Retinal pigment epithelial cell (primary cell): ENCODE measurements at regions not wholly inside any gene's neighbourhood (a gene's known extent, or its start where the extent isn't known, plus 50 kb on each side); places are given as distances from the start of the nearest gene placed in this dataset.
"Not testable (repeated sequence)": the region's sequence is repeated elsewhere in the genome, so short reads cannot be mapped to it uniquely, and the experiment has no call there.

Experiments
- DNase-seq: peaks from one replicate; pipeline ENCODE4 v3.0.0-alpha.2; 2010; ENCODE audit warnings: low read depth
- H3K4me3 ChIP-seq: 2 replicates; pipeline ENCODE4 v1.5.1; 2011; ENCODE audit warnings: mild to moderate bottlenecking, low read length, control low read depth, moderate library complexity
- TF ChIP-seq, protein P1 (sequence below): conservative IDR thresholded peaks from 2 replicates; pipeline ENCODE4 v1.5.1; 2011; ENCODE audit warnings: low read depth, low read length, control low read depth, inconsistent platforms

DNA sequence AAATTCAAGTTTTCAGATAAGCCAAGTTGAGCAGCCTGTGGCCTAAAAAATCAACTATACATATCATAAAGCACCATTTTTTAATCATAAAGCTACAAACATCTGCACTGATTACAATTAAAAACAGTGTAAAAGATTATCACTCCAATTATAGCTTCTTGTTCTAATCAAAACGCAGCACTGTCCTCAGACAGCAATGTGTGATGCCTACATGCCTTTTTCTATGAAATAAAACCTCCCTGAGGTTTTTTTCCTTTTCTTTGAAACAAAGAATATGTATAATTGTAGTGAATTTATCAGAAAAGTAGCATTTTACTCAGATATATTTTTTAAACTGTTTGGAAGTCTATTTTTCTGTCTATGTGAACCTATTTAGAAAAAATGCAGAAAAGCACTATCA lies 366.1 kb upstream of the CCNH start:
- DNase-seq: no peak
- TF ChIP-seq, protein P1, sequence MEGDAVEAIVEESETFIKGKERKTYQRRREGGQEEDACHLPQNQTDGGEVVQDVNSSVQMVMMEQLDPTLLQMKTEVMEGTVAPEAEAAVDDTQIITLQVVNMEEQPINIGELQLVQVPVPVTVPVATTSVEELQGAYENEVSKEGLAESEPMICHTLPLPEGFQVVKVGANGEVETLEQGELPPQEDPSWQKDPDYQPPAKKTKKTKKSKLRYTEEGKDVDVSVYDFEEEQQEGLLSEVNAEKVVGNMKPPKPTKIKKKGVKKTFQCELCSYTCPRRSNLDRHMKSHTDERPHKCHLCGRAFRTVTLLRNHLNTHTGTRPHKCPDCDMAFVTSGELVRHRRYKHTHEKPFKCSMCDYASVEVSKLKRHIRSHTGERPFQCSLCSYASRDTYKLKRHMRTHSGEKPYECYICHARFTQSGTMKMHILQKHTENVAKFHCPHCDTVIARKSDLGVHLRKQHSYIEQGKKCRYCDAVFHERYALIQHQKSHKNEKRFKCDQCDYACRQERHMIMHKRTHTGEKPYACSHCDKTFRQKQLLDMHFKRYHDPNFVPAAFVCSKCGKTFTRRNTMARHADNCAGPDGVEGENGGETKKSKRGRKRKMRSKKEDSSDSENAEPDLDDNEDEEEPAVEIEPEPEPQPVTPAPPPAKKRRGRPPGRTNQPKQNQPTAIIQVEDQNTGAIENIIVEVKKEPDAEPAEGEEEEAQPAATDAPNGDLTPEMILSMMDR: no peak
- no peak overlapping the region for H3K4me3 ChIP-seq

DNA sequence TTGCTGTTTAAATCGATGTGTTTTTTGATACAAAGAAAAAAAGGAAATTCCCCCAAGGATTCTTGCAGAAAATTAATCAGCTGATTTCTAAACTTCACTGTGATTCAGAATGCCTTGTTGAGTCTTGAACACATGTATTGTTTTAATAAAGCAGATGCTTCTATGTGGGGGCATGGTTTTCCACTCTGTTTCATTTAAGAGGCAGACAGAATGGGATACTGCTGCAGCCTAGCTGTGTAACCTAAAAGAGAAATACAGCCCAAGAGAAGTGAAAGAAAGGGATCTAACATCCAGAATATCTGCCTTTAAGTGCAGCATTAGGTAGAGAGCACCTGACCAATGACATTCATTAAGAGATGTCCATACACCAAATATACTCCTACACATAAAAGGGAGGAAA lies 365.1 kb upstream of the CCNH start:
- H3K4me3 ChIP-seq: no peak overlapping the region
- DNase-seq: no peak
- TF ChIP-seq, protein P1: no peak

DNA sequence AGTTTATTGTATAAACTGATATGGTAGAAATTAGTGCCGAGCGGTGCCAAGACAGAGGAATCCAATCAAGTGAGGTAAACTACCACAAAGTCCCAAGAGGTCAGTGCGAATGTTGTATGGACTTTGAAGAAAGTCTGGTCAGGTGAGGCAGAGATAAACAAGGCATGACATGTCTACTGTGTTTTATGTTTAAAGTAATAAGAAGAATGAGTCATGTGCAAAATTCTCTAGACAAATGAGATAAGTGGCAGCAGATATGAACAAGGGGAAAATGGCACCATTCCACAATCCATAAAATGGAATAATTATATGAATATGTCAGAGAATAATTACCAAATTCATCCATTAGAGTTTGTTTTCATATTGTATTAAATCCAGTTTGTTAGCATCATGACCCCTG lies 364.1 kb upstream of the CCNH start:
- no peak for DNase-seq
- TF ChIP-seq, protein P1: no peak
- H3K4me3 ChIP-seq: no peak overlapping the region

- not testable (repeated sequence) for H3K4me3 ChIP-seq, DNase-seq
These were observed 363.6 kb upstream of the CCNH start for GRCh38 chr5:87776302-87776701.

DNA sequence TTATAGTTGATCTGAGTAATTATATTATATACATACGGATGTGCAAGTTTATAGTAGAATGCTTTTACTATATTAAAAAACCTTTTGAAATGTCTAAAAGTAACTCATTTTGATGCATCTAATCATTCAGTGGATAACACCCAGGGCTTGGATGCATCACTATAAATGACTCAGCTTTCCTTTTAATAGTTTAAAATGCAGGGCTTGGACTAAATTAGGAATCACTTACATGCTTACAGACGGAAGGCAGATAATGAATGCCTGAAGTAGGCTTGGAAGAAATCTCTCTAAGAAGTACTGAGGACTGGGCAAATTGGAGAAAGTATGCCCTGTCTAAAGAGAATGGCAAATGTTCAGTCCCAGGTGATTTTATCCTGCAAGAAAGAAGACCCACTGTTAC lies 362.5 kb upstream of the CCNH start:
- no peak overlapping the region for H3K4me3 ChIP-seq
- DNase-seq: no peak
- TF ChIP-seq, protein P1: no peak

DNA sequence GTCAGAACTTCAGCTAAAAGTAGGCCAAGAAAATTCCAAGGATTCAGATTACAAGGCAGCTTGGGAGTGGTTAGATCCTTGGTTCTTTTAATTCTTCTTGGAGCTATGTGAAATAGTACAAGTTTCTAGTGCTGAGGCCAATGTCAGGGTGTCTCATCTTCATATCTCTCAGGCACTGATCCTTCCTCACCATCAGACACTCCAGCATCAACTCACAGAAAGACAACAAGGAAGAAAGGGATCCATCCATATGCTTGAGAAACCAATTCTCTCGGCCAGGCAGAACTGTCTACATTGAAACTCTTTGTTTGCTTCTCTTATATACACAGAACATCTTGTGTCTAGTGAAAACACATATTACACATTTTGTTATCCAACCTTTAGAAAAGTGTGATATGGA lies 362.1 kb upstream of the CCNH start:
- DNase-seq: no peak
- TF ChIP-seq, protein P1: no peak

DNA sequence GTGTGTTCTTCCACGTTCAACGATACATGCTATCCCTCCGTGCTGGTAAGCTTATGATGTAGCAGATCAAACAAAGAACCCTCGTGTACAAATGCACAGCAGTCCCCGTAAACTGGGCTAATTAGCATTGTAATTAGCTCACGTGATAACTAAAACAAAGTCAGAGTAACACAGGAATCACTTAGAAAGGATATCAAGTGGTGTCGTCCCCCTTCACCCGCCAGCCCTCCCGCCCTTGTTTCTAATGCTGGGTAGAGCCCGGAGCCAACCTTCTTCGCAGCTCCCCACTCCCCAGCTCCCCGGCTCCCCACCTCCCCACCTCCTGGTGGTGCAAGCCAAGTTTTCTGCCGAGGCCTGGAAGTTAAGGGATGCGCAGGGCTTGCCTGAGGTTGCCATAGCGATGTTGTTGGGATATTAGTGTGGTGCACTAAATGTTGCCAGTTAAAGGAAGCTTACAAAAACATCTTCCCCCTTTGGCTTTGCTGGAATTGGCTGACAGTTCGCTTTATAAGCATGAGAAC lies 357.9 kb upstream of the CCNH start:
- TF ChIP-seq, protein P1: no peak
- no peak for DNase-seq

More for the DNA sequence above, 362.1 kb upstream of the CCNH start:
- no peak overlapping the region for H3K4me3 ChIP-seq

More for the DNA sequence above, 357.9 kb upstream of the CCNH start:
- no peak overlapping the region for H3K4me3 ChIP-seq
